ENCODE measurements at regions not wholly inside any gene's neighbourhood (a gene's known extent, or its start where the extent isn't known, plus 50 kb on each side); places are given as distances from the start of the nearest gene placed in this dataset.

GRCh38 chr14:53793790-53794505 lies 162.7 kb downstream of the BMP4 start:
- DNase-seq, result no peak

GRCh38 chr14:53792909-53793308 lies 163.7 kb downstream of the BMP4 start:
- DNase-seq, result no peak

- DNase-seq, result no peak
Observed at GRCh38 chr14:53790731-53791500, 165.7 kb downstream of the BMP4 start.

GRCh38 chr14:53788566-53788965 lies 168.1 kb downstream of the BMP4 start:
- no peak for DNase-seq

GRCh38 chr14:53786045-53786444 lies 170.6 kb downstream of the BMP4 start:
- DNase-seq, result no peak

- DNase-seq, result no peak
Observed at GRCh38 chr14:53784688-53785087, 171.9 kb downstream of the BMP4 start.

GRCh38 chr14:53783256-53783655 lies 173.4 kb downstream of the BMP4 start:
- no peak for DNase-seq

GRCh38 chr14:53780051-53780555 lies 176.5 kb downstream of the BMP4 start:
- DNase-seq, result no peak

GRCh38 chr14:53779301-53779700 lies 177.3 kb downstream of the BMP4 start:
- no peak for DNase-seq

- DNase-seq, result no peak
Observed at GRCh38 chr14:53778263-53778662, 178.4 kb downstream of the BMP4 start.

GRCh38 chr14:53772936-53773335 lies 183.7 kb downstream of the BMP4 start:
- DNase-seq, result no peak

- DNase-seq, result no peak
Observed at GRCh38 chr14:53767566-53767965, 189.1 kb downstream of the BMP4 start.

GRCh38 chr14:53766601-53767000 lies 190.0 kb downstream of the BMP4 start:
- no peak for DNase-seq

- no peak for DNase-seq
Observed at GRCh38 chr14:53766106-53766505, 190.5 kb downstream of the BMP4 start.

GRCh38 chr14:53764846-53765245 lies 191.8 kb downstream of the BMP4 start:
- no peak for DNase-seq

- DNase-seq, result no peak
Observed at GRCh38 chr14:53758141-53758540, 198.5 kb downstream of the BMP4 start.

- DNase-seq, result no peak
Observed at GRCh38 chr14:53757732-53758131, 198.9 kb downstream of the BMP4 start.

GRCh38 chr14:53751650-53752049 lies 205.0 kb downstream of the BMP4 start:
- no peak for DNase-seq

- no peak for DNase-seq
Observed at GRCh38 chr14:53748691-53749090, 207.9 kb downstream of the BMP4 start.

GRCh38 chr14:53744857-53745256 lies 211.8 kb downstream of the BMP4 start:
- no peak for DNase-seq

- no peak for DNase-seq
Observed at GRCh38 chr14:53743371-53743770, 213.3 kb downstream of the BMP4 start.

- no peak for DNase-seq
Observed at GRCh38 chr14:53742233-53742620, 214.4 kb downstream of the BMP4 start.

GRCh38 chr14:53741479-53742232 lies 215.0 kb downstream of the BMP4 start:
- DNase-seq, result no peak

- no peak for DNase-seq
Observed at GRCh38 chr14:53740570-53740969, 216.1 kb downstream of the BMP4 start.

All from CD4-positive, alpha-beta T cell treated with Interleukin-15 for 1 hour (primary cell).